Right ventricle myocardium superior (tissue), 1 donor: ENCODE measurements at regions not wholly inside any gene's neighbourhood (a gene's known extent, or its start where the extent isn't known, plus 50 kb on each side); places are given as distances from the start of the nearest gene placed in this dataset.

Experiments used
- ATAC-seq: fragments of 200-7000 bp; cut with Tn5 transposase; one replicate; pipeline ENCODE4 v1.9.1; 2020; ENCODE audit warnings: mild to moderate bottlenecking; ENCODE audit not compliant: poor library complexity
- DNase-seq: peaks from one replicate; pipeline ENCODE4 v3.0.0-alpha.2; 2020
- intact Hi-C: fragments of 100-400 bp; cut with DNase I; formaldehyde crosslinking; loops from one replicate; pipeline ENCODE4 v1.11.2; 2022
- donor health status: DM: no; HTN: yes; CAD: no; lungs with severe emphysema.

DNA sequence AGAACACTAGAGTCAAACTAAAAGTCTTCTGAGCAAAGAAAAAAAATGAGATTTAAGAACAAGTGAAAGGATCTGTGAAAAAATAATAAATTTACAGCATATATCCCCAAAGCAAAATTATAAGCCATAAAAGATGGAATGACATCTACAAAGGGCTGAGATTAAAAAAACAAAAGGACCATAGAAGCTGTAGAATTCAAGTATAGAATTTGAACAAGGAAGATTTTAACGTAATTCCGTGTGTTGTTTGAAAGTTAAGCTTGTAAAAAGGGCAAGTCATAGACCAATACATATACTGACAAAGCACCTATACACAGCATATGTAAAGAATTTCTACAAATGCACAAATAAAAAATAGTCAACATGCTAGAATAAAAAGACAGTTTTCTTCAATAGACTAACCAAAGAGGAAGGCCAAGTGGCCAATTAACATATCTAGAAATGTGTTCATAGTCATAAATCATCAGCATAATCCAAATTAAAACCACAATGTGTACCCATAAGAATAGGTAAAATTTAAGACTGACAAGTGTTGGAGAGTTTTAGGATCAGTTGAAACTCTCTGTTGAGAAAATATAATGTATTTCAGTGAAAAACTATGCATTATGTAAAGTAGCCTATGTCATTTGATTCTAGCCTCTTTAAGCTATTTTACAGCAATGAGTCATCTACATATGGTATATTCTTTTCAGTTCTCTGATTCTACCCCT, 674.9 kb downstream of the OLFM4 start:
- no peak for ATAC-seq
- intact Hi-C loops, result no loop called here
- DNase-seq, result no peak

DNA sequence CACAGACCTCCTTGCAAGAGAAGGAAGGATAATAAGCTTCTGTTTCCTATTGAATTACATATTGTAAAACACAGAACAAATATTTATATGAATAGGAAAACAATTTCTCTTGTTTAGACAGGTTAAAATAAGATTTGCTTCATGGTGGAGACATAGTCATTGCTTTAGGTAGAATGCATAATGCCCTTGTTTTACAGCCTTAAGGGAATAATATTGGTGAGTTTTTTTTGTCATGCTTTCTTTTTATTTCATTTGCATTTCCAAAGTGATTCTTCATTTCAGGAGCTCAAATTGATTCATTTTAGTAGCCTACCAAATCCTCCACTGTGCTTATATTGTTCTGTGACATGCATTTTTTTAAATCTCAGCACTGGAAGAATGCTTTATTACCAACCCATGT, 690.7 kb downstream of the OLFM4 start:
- DNase-seq, result no peak
- no peak for ATAC-seq
- intact Hi-C loops, result no loop called here

DNA sequence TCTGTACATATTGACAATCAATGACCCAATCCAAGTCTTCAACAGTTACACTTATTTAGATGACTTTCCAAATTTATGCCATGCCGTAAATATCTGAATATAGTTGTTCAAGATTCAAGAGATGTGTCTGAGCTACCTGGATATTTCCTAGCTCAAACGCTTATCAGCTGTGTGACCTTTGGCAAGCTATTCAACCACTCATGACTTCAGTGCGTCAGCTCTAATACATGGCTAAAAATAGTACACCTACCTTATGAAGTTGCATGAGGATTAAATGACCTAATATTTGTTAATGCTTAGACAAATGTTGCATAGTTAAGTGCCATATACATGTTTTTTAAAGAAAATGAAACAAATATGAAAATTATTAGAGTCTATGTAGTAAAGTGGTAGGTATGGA, 704.1 kb downstream of the OLFM4 start:
- DNase-seq (no peak), ATAC-seq (no peak)
- intact Hi-C loops, result no loop called here

DNA sequence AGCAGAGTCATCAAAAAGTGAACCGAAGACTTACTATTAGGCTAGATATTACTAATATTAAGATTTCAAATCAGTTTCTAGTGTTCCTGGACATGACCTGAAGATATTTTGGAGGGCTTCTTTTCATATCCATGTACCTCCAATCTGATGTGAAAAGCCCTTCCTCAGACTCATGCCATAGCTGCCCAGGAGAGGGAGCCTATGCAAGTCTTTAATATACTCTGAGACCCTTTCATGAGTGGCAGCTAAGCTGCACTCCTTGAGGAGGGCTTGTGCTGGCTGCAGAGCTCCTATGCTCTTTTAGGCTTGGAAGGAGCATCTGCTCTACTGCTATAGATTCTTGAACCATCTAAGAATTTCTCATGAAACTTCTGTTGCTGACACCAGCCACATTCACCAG, 715.3 kb downstream of the OLFM4 start:
- intact Hi-C loops, result no loop called here

DNA sequence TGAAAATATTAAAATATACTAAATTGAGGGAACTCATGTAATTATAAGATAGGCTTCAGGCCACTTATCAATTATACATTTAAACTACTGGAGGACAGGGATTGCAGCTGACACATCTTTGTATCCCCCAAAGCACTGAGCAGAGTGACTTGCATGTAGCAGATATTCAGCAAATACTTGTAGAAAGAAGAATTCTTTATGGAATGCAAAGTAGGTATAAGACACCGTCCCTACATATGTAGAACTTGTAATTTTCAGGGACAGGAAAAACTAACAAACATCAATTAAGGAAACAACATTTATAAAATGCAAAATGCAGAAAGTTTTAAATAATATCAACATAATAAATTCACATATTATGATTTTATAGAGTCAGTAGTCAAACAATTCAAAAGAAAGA, 719.2 kb downstream of the OLFM4 start:
- intact Hi-C loops, result no loop called here
- no peak for ATAC-seq

More for the DNA sequence above, 715.3 kb downstream of the OLFM4 start:
- ATAC-seq (no peak), DNase-seq (no peak)

DNA sequence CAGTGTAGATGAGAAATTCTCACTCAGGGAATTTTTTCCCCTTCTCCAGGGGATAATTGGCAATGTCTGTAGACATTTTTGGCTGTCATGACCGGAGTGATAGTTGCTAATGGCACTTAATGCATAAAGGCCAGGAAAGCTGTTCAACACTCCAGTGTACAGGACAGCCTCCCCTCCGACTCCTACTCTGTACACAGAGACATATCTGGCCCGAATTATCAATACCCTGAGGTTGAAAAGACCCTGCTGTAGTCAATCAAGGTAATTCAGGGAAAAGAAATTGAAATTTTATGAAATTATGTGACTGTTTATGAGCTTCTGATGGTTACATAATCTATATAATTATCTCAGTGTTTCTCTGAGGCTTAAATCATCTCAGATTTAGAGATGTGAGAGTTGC, 720.7 kb downstream of the OLFM4 start:
- intact Hi-C loops, result no loop called here
- DNase-seq (no peak), ATAC-seq (no peak)

More for the DNA sequence above, 719.2 kb downstream of the OLFM4 start:
- no peak for DNase-seq

DNA sequence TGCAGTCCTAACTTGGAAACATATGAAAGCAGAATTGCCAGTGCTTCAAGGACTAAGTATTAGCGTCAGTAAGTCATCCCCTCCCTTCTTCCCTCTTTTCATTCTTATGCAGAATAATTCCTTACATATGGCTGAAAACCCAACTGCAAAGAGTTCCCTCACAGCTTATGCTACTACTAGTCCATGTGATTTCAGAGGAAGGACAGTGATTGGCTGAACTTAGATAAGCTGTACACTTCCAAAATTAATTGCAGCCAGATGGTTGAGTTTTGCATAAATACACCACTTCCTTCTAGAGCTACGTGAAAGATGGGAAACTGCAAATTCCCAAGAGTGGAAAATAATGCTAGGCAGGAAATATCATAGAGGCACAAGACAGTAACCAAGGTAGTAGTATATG, 730.4 kb downstream of the OLFM4 start:
- intact Hi-C loops, result no loop called here
- no peak for DNase-seq
- no peak for ATAC-seq

DNA sequence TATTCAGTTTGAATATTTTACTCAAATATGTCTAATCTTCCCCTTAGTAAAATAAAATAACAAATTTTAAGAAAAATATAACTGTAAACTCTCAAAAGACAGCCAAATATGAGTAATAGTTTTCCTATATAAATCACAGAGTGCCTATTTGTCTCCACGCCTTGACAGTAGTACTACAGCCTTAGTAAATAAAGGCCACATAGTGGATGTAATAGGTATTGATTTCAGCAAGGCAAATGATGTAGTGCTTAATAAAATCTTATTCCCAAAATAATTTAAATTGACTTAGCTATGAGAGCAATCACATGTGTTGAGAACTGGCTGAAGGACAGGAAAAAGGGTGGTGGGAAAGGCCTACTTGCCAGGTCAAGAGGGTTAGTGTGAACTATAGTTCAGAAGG, 747.2 kb downstream of the OLFM4 start:
- ATAC-seq (no peak), DNase-seq (no peak)
- intact Hi-C loops, result no loop called here

DNA sequence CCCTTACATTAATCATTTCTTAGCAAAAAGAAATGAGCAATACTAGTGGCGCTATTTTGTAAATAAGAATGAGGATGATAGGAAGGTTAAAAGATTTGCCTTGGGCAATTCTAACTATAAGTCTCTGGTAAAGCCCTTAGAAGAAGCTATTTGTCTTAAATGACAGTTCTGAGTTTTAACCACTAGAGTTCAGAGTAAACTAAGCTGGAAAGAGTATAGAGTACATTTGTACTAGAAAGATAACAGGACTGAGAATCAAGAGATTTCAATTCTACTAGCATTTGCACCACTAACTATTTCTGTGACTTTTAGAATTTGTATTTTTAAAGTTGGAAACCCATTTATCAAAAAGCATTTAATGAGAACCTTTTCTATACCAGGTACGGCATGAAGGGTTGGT, 750.3 kb downstream of the OLFM4 start:
- DNase-seq, result no peak
- intact Hi-C loops, result no loop called here
- ATAC-seq, result no peak

DNA sequence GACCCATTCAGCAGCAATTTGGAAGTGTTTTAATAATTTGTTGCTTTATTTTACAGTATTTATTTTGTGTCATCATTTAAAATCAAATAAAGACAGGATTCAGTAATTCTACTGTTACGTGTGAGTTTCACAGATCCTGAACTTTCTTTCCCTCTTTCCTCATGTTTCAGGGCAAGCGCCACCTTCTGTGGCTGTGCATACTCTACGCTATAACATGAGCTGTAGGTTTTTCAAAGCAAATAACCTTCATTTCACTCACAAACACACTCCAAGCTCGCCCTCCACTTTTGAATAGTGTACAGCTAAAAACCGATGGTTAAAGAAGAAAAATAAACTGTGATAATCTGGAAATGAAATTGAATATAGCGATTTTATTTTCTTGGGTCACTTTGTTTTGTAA, 753.3 kb downstream of the OLFM4 start:
- intact Hi-C loops, result no loop called here
- DNase-seq (no peak), ATAC-seq (no peak)

DNA sequence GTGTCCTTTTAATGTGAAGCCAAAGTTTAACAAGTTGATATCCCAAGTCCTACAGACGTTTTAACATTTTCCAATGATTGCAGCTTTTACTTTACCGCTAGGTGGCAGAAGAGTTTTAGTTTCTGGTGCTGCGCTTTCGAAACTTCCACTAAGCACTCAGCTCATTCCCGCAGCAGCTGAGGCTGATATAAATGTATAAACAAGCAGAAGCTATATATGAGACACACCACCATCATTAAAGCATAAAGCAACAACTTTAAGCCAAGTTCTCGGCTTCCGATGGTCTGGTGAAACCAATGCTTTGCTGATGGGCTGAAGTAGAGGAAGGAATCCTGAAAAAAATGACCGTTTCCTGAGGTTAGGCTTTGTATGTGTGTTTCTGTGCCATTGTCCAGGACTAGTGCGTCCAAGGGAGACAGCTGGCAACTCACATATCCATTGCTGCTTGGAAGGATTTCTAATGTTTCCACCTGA, 753.9 kb downstream of the OLFM4 start:
- ATAC-seq (peak; percentile 49), DNase-seq (no peak)
- intact Hi-C loops, result no loop called here

DNA sequence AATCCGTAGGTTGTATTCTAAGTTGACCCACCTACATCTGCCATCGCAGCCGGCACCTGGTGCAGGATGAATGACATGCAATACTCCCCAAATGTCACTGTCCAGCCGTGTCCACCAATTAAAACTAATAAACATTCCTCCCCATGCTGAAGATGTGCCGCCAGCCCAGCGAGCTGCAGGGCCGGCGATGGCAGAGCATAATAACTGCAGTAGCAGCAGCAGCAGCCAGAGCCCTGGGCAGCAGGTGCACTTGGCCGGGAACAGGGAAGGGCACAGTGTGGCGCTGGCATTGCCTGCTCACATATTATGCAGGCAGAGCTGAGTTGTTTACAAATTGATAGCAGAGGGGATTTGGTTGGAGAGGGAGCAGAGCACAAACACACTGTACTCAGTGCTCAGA, 754.9 kb downstream of the OLFM4 start:
- no peak for DNase-seq
- intact Hi-C loops, result no loop called here

DNA sequence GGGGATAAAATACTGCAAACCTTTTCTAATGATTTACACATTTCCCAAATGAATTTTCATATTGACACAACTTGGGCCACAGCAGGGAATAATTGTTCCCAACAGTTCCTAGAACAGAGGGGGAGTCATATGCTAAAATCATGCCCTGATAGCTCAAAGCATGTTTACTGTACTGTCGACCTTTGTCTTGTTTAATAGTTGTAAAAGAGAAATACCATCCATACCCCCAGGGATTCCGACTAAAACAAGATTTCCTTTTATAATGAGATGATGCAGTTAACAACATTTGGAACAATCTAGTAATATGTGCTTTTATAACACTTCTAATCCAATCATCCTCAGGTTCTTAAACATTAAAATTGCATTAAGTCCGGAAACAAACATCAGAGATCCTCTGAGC, 759.7 kb downstream of the OLFM4 start:
- intact Hi-C loops, result no loop called here
- DNase-seq (no peak), ATAC-seq (no peak)

More for the DNA sequence above, 754.9 kb downstream of the OLFM4 start:
- ATAC-seq, result no peak

DNA sequence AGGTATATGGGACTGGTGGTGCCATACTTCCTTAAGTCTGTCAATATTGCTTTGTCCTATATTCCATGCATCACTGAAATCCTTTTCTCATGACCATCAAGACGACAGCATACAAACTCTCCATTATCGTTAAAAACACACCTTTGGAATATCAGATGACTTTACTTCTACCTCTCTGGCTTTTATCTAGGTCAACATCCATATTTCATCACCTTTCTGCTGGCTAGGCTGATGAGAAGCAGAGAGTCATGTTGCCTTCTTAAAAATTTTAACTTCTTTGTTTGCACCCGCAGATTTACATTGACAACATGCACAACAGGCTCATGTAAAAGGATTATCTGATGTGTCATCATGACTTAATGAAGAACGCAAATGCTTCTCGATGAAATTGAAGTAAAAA, 771.4 kb downstream of the OLFM4 start:
- DNase-seq (no peak), ATAC-seq (no peak)
- intact Hi-C loops, result no loop called here

DNA sequence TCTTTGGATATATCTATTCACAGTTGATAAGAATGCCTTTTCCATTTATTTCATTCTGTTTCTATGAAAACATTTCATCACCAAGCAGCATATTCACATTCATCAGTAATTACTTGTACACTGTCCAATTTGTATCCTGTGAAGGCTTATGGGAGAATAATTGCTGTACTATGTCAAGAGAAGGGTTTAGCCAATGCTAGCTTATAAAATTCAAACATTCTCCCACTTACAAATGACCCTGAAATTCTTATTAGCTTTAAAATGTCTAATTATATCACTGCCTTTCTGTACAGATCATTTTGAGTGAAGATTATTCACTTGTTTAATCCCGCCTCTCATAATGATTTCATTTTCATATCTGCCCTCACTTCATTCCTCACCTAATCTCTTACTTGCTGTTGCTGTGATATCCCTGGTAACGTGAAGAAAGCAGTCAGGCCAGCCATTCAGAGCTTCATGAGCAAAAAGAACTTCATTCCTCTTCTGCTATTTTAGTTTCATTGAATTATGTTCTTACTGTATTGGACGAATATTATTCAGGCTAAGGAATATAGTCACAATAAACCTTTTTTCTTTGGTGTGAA, 778.7 kb downstream of the OLFM4 start:
- intact Hi-C loops, result no loop called here
- DNase-seq (no peak), ATAC-seq (no peak)

DNA sequence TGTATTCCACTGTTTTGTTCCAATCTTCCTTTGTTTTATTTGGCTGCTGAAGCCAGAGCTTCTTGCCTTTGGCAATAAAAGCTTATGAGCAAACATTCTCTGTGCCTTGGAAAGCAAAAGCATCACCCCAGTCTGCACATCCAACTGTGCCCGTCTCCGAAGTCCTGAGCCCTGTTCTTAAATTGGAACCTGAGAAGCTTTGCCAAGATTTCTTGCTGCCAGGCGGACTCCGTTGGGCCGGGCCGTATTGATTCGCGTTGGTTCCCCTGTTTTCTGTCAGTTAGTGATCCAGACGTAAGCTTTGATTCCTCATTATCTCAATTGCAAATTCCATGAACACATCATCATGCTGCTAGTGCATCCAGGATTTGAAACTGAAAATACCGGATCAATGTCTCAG, 793.0 kb downstream of the OLFM4 start:
- DNase-seq, result no peak

DNA sequence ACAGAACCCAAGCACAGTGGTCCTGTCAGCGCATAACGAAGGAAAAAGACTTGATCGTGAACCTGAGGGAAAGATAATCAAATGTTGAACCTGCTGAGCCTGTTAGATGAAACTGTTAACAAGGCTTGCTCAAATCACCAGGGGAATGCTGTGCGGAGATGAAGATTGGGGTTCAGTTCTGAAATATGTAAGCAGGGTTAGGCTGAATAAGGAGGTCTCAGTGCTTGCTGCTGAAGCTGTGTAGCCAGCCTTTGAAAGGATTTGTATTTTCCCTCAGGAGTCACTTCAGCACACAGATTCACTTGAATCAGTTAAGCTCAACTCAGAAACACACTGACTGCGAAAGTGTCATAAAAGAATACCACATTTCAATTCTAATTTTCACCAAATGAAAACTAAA, 793.5 kb downstream of the OLFM4 start:
- DNase-seq (no peak), ATAC-seq (no peak)
- intact Hi-C loops, result no loop called here

More for the DNA sequence above, 793.0 kb downstream of the OLFM4 start:
- no peak for ATAC-seq
- intact Hi-C loops, result no loop called here

DNA sequence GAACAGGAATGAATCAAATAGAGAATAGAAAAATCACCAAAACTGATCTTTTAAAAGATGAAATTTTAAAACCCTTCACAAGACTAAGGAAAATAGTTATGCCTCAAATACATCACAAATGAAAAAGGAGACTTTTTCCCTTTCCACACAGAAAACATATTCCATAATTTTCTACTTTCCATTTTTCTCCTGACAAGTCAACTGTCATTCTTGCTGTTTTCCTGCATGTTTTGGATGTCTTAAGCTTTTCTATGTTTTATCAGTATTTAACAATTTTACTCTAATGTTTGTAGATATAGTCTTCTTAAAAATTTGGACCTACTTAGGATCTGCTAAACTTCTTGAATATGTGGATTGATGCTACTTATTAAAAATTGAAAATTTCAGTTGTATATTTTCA, 810.8 kb downstream of the OLFM4 start:
- ATAC-seq (no peak), DNase-seq (no peak)
- intact Hi-C loops, result no loop called here

DNA sequence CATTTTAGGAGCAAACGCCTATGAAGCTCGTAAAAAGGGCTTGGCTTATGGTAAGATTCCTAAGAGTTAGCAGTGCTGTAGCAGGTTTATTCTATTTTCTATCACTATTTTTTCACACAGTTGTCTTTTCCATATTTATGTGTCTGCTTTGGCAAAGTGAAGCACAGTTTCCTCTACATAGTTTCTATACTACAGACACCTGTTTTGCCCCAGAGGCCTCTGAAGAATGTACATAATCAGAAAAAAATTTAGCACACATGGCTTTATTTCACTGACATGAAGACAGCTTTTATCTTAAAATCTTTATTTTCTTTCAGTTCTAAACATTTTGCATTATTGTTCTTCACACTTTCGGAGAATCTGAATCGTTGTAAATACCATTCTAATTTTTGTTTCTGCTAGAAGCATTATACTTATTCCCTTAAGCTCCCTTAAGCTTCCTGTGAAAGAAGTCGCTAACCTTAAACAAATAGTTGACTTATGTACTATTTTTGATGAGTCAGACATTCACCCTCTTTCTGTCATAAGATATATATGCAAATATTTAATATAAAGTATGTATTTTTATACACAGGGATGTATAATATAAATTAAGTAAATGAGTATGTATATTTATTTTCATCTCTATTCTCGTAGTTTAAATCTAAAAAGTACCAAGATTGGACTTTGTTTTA, 816.0 kb downstream of the OLFM4 start:
- ATAC-seq (no peak), DNase-seq (no peak)
- intact Hi-C loops, result no loop called here

DNA sequence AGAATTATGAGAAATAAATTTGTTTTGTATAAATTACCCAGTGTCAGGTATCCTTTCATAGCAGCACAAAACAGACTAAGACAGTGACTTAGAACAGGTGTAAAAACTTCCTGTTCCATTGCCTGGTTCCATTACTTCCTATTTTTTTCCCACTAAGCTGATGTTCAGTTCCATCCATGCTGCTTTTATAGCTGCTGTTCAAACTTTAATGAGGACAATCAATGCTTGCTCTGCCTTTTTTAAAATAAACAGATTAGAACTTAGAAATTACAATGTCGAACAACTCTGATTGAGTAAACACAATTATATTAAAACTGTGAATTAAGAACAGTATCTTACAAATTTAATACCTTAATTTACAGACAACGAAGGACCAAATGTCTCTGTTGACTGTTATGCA, 818.9 kb downstream of the OLFM4 start:
- intact Hi-C loops, result no loop called here
- no peak for DNase-seq
- ATAC-seq, result no peak
